ENCODE measurements at regions not wholly inside any gene's neighbourhood (a gene's known extent, or its start where the extent isn't known, plus 50 kb on each side); places are given as distances from the start of the nearest gene placed in this dataset.

GRCh38 chr5:10842823-10843222, 81.8 kb upstream of the DAP start:
- TF ChIP-seq CTCF (conservative IDR thresholded peaks at IDR 0.05) (no peak), ZFX (IDR thresholded peaks at IDR 0.05) (no peak)
- no peak overlapping the region for H3K27ac ChIP-seq

GRCh38 chr5:10839916-10840599, 79.0 kb upstream of the DAP start:
- TF ChIP-seq CTCF (conservative IDR thresholded peaks at IDR 0.05) = no peak
- H3K27ac ChIP-seq = no peak overlapping the region

GRCh38 chr5:10839118-10839517, 78.1 kb upstream of the DAP start:
- TF ChIP-seq ZFX (IDR thresholded peaks at IDR 0.05) = no peak
- TF ChIP-seq CTCF (conservative IDR thresholded peaks at IDR 0.05) = no peak
- no peak overlapping the region for H3K27ac ChIP-seq

- no peak for TF ChIP-seq CTCF (conservative IDR thresholded peaks at IDR 0.05)
- TF ChIP-seq ZFX (IDR thresholded peaks at IDR 0.05) = no peak
- no peak overlapping the region for H3K27ac ChIP-seq
Measured at GRCh38 chr5:10838038-10838437, 77.0 kb upstream of the DAP start.

GRCh38 chr5:10836986-10837385, 76.0 kb upstream of the DAP start:
- TF ChIP-seq CTCF (conservative IDR thresholded peaks at IDR 0.05) = no peak
- TF ChIP-seq ZFX (IDR thresholded peaks at IDR 0.05) = no peak
- no peak overlapping the region for H3K27ac ChIP-seq

- H3K27ac ChIP-seq = no peak overlapping the region
- no peak for TF ChIP-seq ZFX (IDR thresholded peaks at IDR 0.05)
- TF ChIP-seq CTCF (conservative IDR thresholded peaks at IDR 0.05) = no peak
Measured at GRCh38 chr5:10834695-10835094, 73.7 kb upstream of the DAP start.

GRCh38 chr5:10832987-10833386, 72.0 kb upstream of the DAP start:
- H3K27ac ChIP-seq = no peak overlapping the region
- TF ChIP-seq ZFX (IDR thresholded peaks at IDR 0.05) (no peak), CTCF (conservative IDR thresholded peaks at IDR 0.05) (no peak)
